KG1 (cell line): ENCODE measurements at regions not wholly inside any gene's neighbourhood (a gene's known extent, or its start where the extent isn't known, plus 50 kb on each side); places are given as distances from the start of the nearest gene placed in this dataset.
"Not testable (repeated sequence)": the region's sequence is repeated elsewhere in the genome, so short reads cannot be mapped to it uniquely, and the experiment has no call there.

Source experiments
- DNase-seq: peaks from one replicate; lab custom pipeline; 2025; lab: John Stamatoyannopoulos, UW

DNA sequence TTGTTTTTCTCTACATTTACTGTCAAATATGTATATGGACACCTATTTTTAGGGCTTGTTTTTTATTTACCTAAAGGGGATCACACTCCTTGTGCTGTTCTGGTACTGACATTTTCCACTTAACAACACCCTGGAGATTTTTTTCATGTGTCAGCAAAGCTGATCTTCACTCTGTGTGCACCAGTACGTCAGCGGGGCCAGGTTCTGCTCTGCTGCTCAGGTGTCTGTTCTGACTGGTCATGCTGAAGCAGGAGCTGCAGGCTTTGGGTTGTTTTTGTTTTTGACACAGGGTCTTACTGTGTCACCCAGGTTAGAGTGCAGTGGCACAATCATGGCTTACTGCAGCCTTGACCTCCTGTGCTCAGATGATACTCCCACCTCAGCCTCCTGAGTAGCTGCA, 81.9 kb upstream of the CCND2 start:
- DNase-seq, result no peak

DNA sequence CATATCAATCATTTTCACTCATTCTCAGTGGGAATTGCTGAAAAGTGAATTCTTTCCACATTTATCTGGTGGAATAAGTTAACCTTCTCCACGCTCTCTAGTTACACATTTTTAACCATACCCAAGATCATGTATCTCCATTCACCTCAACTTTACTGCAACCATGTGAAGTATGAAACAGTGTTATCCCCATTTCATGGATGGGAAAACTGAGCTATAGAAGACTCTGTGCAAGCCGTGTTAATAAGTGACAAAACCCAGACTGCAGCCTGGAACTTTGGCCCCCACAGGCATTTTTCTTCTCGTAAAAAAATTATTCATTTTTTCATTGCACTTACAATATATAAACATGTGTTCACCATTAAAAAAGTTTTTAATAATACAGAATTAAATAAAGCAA, 82.4 kb upstream of the CCND2 start:
- no peak for DNase-seq

DNA sequence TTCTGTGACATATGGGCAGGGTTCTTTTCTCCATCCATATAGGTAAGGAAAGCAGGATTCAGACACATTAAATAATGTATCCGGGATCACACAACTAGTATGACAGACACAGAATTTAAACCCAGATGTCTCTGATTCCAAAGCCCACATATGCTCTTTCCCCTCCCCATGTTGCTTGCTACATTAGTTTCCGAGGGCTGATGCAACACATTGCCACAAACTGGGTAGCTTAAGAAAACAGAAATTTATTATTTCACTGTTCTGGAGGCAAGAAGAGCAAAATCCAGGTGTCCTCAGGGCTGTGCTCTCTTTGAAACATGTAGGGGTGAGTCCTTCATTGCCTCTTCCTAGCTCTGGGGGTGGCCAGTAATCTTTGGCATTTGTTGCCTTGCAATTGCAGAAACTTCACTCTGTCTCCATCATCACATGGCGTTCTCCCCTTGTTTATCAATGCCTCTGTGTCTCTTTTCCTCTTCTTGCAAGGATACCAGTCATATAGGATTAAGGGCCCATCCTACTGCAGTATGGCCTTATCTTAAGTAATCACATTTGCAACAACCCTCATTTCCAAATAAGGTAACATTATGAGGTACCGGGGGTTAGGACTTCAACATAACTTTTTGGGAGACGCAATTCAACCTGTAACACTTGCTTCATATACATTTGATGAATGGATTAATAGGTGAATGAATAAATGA, 83.0 kb upstream of the CCND2 start:
- no peak for DNase-seq

DNA sequence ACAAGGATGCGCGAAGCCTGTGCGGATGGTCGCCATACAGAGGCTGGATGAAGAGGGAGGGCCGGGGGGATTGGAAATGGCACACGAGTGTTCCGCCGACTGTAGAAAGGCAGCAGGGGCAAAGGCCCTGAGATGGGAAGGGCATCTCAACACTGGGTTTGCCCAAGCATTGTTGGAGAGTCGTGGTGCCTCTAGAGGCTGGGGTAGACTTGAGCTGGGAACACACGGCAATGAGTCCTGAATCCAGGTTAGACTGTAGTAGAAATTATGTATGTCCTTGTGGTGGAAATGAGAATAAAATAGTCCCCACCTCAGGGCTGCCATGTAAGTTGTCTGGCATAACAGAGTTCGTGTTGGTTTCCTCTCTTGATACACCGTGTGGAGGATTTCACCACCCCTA, 83.8 kb upstream of the CCND2 start:
- no peak for DNase-seq

DNA sequence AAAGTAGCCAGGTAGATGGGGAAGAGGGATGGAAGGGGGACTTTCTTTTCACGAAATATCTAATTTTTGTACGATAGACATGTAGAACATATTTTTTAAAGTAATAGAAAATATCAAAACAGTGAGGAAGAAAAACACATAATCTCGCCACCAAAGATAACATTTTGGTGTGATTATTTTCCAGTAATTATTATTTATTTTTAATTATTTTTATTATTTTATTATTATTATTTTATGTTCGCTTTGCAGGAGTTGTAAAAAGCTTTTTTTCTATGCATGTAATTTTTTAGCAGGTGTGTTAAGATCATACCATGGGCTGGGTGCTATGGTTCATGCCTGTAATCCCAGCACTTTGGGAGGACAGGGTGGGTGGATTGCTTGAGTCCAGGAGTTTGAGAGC, 85.6 kb upstream of the CCND2 start:
- no peak for DNase-seq

GRCh38 chr12:4187315-4187714, 86.2 kb upstream of the CCND2 start:
- not testable (repeated sequence) for DNase-seq

- DNase-seq, result no peak
Observed at GRCh38 chr12:4178424-4179170, 95.0 kb upstream of the CCND2 start.

DNA sequence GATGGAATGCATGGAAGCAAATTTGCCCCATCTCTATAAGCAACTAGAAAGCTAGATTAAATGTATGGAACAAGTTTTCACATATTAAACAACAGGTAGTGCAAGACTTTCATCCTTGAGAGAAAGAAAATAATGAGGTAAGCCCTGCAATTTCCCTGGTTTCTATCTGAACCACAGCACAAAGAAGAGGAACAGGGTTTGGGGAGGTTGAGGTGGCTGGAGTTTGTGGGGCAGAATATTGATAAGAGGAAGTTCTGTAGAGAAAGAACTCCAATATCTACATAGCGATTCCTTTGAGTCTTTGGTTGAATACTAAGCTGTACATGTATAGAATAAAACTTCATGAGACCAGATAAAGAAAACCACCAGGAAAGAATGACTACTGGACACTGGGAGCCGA, 96.3 kb upstream of the CCND2 start:
- no peak for DNase-seq

- DNase-seq, result no peak
Observed at GRCh38 chr12:4176168-4176567, 97.4 kb upstream of the CCND2 start.

- DNase-seq, result no peak
Observed at GRCh38 chr12:4174417-4174816, 99.1 kb upstream of the CCND2 start.

DNA sequence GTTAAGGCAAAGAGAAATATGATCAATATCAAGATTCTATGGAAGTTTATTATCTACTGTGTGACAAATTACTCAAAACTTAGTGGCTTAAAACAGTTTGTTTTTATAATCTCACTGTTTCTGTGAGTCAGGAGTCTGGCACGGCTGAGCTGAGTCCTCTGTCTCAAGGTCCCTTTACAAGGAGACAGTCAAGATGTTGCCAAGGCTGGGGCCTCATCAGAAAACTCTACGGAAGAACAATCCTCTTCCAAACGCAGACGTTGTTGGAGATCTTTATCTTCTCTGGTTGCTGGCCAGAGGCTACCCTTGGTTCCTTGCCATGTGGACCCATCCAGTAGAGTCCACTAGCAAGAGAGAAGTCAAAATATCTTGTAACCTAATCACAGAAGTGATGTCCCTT, 100.6 kb upstream of the CCND2 start:
- no peak for DNase-seq

DNA sequence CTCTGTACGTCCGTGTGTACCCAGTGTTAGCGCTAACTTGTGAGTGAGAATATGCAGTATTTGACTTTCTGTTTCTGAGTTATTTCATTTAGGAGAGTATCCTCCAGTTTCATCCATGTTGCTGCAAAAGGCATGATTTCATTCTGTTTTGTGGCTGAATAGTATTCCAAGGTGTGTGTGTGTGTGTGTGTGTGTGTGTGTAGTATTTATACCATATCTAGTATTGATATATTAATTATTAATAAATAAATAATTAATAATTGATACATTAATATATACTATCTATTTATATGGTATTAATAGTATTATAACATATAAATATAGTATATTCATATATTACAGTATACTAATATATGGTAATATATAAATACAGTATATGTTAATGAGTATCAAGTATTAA, 101.8 kb upstream of the CCND2 start:
- no peak for DNase-seq

- DNase-seq, result no peak
Observed at GRCh38 chr12:4169959-4170358, 103.6 kb upstream of the CCND2 start.

DNA sequence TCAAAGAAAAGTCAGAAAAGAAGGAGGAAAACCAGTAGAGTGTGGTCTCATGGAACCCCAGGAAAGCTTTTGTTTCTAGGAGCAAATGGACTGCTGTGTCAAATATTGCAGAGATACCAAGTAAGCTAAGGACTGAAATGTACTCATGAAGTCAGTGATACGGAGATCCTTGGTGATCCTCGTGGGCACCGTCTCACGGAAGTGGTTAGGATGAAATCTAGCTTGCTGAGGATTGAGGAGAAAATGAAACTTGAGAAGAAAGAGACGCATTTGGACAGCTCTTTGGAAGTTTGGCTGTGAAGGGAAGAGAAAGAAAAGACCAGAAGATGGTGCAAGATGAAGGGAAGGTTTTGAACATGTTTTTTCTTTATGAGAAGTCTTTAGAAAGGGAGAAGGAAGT, 104.0 kb upstream of the CCND2 start:
- no peak for DNase-seq

GRCh38 chr12:4168036-4168435, 105.5 kb upstream of the CCND2 start:
- DNase-seq, result no peak

DNA sequence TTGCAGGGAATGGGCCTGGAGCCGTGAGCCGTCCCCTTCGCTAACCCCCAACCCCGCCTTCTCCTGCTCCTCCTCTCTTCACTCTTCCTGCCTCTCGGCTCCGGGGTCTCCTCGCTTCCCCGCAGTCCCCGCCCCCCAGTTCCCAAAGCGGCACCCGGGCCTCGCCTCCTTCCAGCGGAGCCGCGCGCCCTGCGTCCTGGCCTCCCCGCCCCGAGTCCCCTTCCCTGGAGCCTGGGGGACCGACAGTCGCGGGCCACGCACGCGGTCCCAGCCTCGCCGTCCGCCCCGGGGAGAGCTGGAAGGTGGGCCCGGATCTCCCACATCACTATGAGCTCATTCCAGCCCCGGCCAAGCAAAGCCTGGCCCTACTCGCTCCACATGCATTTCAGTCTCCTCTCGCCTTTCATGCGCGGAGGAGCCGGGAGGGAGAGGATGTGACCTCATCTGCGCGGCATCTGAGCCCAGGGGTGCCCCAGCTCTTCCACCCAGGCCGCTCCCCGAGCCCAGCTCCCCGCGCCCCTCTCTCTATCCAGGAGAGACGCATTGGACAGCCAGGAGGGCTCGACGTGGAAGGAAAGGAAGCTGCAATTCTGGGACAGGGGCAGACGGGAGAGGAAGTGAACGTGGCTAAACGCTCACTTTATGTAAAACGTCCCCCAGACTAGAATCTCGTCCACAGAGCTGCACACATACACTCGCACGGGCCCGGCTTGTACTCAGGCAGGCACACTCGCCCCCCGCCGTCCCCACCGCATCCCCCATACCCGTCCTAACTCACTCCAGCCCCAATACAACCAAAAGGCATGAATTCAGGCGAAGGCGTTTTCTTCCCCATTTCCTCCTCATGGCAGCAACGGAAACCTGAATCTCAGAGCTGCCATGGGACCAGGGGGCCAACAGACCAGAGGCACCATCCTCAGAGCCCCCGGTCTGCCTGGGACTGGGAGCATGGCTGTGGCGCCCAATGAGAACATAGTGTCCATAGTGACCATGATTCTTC, 108.7 kb upstream of the CCND2 start:
- DNase-seq, result no peak

DNA sequence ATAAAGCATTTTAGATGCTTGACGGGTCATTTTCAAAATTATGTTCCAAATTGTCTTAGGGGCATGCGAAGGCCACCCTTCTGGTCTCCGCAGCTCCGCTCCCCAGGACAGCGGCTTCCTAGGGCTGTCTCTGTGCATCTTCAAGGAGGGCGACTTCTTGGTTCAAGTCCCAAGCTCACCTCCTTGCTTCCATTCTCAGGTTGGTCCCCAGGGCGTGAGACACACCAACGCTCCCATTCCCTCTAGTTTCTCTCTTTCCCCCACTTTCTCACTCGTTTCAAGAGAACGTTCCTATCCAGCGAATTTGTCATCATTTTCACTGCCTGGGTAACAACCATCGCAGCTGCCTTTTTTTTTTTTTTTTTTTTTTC, 109.4 kb upstream of the CCND2 start:
- no peak for DNase-seq

GRCh38 chr12:4161718-4162117, 111.8 kb upstream of the CCND2 start:
- no peak for DNase-seq

DNA sequence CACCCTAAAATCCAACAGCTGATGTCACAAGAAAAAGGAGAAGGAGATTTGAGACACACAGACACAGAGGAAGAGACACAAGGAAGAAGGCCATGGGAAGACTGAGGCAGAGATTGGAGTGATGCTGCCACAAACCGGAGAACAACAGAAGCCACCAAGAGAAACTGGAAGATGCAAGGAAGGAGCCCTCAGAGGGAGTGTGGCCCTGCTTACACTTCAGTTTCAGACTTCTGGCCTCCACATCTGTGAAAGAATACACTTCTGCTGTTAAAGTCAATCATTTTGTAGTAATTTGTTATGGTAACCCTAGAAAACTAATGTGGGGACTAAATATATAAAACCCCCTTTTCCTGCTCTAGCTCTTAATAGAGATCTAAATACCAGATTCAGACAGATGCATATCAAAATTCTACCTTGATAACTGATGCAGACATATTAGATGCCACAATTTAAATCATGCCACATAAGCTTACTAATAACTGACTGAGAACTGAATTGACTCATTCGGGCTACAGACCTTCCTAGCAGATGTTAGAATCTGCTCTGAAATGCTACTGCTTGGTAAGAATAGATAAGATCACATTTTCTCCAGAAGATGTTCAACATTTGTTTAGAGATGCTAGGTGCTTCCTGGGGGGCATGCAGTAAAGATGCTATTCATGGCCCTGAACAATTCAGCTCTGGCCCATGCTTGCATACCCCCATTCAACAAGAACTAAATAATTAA, 113.1 kb upstream of the CCND2 start:
- no peak for DNase-seq

- no peak for DNase-seq
Observed at GRCh38 chr12:4159851-4160250, 113.7 kb upstream of the CCND2 start.

DNA sequence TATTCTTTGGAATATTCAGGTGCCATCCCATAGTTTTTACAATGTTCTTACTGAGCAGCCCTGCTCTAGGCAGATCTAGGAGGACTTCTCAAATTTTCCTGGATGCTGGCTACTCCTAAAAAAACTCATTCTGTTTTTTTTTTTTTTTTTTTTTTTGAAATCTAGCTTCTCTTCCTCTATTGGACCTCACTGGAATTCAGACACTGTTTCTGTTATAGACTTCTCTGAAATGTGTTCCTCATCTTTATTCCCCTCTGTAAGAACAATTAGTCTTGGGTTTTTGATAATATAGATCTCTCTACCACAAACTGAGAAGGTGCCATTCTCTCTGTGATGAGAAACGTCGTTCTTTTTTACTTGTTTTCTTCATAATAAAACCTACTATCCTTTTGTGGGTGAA, 115.3 kb upstream of the CCND2 start:
- DNase-seq, result no peak

DNA sequence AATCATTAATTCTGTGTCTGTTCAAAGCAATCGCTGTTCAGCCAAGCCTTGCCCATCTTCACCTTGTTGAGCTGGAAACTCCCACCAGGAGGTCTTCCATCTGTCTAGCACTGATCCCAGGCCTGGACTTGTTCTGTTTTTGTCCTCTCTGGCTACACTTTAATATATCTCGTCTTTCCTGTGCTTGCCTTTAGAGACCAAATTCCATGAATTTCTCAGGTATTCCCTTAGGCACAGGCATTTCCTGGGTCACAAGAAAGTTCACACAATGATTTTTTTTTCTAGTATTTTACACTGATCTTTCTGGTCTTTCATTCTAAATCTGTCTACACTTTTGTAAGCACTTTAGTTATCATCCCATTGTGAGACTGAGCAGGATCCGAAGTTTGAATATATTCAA, 116.4 kb upstream of the CCND2 start:
- DNase-seq, result no peak
